HL-60 (cell line): ENCODE measurements at regions not wholly inside any gene's neighbourhood (a gene's known extent, or its start where the extent isn't known, plus 50 kb on each side); places are given as distances from the start of the nearest gene placed in this dataset.

Source experiments
- TF ChIP-seq, protein P1 (sequence below): IDR thresholded peaks from one replicate; pipeline ENCODE4 v1.5.1; 2011; ENCODE audit warnings: low read length, control low read depth, inconsistent platforms; ENCODE audit not compliant: insufficient read depth
- TF ChIP-seq, protein P2 (sequence below): IDR thresholded peaks from 2 replicates; pipeline ENCODE4 v1.6.1; 2012; ENCODE audit warnings: low read depth; ENCODE audit not compliant: insufficient replicate concordance

DNA sequence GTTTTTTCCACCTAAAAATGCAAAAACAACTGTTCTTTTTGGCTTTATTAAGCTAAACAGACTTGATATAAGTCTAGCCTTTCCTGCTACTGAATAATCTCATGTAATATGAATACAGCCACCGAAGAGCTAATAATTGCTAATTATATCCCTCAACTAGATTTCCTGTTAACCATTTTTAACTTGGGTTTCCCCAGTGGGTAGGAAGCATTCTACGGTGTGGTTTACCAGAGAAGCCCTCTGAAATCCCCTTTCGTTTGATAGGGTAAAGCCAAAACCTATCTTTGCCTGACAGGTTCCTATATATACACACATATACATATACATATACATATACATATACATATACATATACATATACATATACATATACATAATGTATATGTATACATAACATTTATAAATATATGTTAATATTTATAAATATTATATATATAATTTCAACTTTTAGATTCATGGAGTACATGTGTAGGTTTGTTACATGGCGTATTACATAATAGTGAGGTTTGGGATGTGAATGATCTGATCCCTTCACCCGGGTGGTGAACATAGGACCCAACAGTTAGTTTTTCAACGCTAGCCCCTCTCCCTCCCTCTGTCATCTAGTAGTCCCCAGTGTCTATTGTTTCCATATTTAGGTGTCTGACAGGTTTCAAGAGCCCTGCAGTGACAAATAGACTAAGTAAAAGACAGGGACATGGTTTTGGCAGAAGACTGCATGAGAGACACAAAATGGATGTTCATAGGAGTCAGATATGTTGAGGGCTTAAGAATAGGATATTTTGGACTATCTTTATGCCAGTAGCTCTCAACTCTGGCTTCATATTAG is 62.4 kb downstream of the ATXN3L start:
- TF ChIP-seq, protein P1, sequence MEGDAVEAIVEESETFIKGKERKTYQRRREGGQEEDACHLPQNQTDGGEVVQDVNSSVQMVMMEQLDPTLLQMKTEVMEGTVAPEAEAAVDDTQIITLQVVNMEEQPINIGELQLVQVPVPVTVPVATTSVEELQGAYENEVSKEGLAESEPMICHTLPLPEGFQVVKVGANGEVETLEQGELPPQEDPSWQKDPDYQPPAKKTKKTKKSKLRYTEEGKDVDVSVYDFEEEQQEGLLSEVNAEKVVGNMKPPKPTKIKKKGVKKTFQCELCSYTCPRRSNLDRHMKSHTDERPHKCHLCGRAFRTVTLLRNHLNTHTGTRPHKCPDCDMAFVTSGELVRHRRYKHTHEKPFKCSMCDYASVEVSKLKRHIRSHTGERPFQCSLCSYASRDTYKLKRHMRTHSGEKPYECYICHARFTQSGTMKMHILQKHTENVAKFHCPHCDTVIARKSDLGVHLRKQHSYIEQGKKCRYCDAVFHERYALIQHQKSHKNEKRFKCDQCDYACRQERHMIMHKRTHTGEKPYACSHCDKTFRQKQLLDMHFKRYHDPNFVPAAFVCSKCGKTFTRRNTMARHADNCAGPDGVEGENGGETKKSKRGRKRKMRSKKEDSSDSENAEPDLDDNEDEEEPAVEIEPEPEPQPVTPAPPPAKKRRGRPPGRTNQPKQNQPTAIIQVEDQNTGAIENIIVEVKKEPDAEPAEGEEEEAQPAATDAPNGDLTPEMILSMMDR: no peak
- TF ChIP-seq, protein P2, sequence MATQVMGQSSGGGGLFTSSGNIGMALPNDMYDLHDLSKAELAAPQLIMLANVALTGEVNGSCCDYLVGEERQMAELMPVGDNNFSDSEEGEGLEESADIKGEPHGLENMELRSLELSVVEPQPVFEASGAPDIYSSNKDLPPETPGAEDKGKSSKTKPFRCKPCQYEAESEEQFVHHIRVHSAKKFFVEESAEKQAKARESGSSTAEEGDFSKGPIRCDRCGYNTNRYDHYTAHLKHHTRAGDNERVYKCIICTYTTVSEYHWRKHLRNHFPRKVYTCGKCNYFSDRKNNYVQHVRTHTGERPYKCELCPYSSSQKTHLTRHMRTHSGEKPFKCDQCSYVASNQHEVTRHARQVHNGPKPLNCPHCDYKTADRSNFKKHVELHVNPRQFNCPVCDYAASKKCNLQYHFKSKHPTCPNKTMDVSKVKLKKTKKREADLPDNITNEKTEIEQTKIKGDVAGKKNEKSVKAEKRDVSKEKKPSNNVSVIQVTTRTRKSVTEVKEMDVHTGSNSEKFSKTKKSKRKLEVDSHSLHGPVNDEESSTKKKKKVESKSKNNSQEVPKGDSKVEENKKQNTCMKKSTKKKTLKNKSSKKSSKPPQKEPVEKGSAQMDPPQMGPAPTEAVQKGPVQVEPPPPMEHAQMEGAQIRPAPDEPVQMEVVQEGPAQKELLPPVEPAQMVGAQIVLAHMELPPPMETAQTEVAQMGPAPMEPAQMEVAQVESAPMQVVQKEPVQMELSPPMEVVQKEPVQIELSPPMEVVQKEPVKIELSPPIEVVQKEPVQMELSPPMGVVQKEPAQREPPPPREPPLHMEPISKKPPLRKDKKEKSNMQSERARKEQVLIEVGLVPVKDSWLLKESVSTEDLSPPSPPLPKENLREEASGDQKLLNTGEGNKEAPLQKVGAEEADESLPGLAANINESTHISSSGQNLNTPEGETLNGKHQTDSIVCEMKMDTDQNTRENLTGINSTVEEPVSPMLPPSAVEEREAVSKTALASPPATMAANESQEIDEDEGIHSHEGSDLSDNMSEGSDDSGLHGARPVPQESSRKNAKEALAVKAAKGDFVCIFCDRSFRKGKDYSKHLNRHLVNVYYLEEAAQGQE: no peak
